NCI-H1417 (cell line): ENCODE measurements at regions not wholly inside any gene's neighbourhood (a gene's known extent, or its start where the extent isn't known, plus 50 kb on each side); places are given as distances from the start of the nearest gene placed in this dataset.

ENCODE experiments used
- DNase-seq, 3 experiments: peaks; one replicate each; lab custom pipeline; 2025; lab: John Stamatoyannopoulos, UW

DNA sequence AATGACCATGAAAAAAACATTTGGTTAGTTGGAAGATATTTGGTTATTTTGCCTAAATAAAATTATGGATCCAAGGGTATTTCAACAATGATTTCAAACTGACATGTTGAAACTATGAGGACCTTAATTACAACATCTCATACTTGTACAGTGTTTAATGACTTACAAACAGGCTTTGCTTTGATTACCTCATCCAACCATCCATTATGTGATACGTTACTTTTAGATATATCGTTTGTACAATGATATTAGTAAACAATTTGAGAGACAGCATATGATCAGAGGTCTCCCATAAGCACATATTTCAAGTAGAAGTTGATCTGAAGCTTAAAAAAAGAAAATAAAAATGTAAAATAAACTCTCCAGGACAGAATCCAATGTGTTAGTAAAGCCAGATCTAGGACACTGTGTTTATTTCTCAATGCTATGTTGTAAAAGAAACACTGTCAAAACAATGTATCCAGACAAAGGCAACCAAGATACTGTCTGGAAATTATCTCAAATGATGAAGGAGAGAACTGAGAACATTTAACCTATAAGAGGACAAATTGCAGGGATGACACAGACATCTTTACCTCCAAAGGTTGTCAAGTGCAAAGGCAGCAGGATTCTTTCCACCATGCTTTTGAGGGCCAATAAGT is 116.0 kb upstream of the TARS1 start:
- DNase-seq, result no peak

DNA sequence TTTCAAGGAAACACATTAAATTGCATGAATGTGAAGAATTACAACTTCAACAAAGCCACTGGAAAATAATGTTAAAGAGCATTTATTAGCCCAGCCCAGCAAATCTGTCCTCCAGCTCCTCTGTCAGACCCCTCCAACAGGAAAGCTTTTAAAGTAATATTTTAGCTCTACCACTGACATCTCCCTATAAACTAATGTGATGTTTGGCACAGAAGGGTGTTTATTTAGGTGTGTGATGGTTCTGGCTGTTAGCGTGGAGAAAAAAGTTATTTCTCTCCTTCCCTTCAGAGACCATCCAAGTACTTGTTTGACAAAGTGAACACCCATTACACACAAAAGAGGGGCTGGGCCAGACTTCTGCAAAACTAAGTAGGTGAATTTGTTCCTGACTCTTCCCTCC is 111.9 kb upstream of the TARS1 start:
- no peak for DNase-seq

DNA sequence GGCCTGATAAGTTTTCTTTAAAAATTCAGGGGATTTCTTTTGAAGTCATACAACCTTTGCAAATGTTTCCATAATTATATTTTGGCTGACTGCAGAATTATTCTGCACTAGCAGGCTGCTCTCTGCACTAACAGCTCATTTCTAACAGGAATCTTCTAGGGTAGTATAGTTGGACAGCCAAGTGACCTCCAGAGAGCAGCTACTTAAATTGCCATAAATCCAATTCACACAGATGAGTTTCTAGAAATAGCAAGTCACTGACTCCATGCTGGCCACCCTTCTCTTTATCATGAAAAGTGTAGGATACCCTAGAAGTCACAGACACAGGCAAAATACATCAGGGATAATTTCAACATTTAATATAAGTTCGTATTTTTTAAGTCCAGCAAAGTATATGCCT is 110.9 kb upstream of the TARS1 start:
- no peak for DNase-seq

DNA sequence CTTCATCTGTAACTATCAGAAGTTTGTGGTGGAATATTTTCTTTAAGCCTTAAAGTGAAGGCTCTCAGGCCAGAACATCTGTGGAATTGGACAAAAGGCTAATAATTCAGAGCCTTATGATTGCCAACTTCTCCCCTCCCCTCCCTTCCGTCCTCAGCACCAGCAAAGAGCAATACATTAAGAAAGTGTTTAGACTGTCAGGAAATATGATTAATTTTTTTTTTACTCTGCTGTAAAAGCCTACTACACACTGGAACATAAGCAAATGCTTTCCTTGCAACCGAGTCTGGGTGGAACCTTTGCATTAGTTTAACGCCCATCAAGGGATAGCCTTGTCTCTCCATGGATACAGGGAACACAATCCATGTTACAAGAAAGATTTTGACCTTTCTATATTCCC is 110.3 kb upstream of the TARS1 start:
- DNase-seq, result no peak

DNA sequence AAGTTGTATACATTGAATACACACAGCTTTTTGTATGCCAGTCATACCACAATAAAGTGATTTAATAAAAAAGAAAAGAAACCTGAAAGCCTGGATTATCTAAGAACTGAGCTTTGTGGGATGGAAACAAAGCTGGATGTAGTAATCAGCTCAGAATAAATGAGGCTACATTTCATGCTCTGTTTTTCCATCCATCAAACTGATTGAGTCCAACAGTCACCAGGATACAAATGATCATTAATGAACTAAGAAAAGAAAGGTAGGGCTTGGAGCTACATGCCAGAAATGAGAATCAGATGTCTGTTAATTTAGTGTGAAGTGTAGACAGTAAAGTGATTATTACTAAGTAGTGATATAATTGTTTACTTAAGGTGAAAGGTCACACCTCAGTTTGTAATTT is 109.8 kb upstream of the TARS1 start:
- no peak for DNase-seq

DNA sequence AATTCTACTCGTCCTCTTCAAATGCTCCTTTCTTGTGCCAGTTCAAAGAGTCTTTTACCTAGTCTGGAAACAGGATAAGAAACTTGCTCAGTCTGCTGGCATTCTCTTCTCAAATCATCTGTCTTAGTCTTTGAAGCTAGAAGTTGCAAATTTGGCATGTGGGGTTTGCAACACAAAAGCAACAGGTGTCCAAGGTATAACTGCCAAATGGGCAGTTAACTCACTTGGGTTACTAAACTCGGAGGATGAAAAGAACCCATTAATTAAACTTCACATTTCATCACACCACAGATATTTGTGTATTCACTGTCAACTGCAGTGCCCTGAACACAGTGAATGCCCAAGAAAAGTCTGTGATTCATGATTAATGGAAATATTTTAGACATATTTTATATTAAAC is 108.0 kb upstream of the TARS1 start:
- DNase-seq, result no peak

DNA sequence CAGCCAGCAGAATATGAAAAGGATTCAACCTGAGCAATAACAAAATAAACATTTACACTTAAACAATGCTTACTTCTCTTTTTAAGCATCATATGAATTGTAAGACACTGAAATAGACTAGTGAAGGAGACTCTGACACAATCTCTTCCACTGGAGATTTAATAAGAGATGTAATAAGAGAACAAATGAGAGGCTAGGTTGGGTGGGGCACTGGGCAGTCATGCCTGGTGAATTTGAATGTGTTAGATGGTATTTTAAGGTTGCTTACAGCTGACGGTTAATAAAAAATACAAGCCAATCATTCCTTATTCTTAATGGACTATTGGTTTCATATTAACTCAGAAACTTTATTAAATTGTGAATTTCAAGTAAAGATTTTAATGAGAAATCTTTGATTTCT is 105.9 kb upstream of the TARS1 start:
- no peak for DNase-seq

DNA sequence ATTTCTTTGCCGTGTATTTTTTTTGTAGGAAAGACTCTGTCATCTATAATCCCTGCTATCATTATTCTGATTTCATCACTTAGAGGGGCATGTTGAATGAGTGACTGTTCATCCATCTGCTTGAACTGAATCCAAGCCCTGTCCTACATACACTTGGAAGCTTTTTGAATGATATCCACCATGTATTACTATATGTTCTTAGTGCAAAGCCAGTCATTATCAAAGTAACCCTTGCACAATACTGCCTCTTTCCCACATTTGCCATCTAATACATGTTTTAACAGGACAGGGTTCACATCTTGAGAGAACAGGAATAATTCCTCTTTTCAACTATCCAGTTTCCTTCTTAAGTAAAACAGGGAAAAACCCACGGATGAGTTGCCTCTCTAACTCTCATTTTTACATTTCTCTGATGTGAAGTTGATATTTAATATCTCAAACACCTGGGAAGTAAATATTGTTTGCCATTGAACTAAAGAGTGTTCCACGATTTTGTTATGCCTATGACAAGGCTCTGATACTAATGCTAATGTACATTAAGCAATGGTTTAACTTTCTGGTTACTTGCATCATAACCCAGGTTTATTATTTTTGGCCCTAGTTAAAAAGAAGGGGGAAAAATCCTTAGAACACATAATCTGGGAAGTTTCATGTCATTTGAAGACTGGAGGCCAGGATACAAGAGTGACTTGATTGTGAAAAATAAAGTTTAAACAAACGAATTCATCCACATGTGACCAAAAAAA is 103.7 kb upstream of the TARS1 start:
- no peak for DNase-seq

DNA sequence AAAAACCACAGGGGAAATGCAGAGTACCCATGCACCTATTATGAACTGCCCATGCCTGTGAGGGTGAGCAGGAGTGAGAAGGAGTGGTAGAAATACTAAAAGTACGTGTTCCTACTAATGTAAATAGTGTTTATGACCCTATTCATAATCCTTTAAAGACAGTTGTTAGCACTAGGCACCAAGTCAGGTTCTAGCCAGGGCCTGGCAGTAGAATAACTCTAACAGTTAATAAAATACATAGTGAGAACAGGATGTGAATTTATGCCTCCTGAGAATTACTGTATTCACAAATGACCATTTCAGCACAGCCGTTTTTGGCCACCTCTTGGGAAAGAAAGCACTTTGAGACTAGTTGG is 103.2 kb upstream of the TARS1 start:
- DNase-seq, result no peak

DNA sequence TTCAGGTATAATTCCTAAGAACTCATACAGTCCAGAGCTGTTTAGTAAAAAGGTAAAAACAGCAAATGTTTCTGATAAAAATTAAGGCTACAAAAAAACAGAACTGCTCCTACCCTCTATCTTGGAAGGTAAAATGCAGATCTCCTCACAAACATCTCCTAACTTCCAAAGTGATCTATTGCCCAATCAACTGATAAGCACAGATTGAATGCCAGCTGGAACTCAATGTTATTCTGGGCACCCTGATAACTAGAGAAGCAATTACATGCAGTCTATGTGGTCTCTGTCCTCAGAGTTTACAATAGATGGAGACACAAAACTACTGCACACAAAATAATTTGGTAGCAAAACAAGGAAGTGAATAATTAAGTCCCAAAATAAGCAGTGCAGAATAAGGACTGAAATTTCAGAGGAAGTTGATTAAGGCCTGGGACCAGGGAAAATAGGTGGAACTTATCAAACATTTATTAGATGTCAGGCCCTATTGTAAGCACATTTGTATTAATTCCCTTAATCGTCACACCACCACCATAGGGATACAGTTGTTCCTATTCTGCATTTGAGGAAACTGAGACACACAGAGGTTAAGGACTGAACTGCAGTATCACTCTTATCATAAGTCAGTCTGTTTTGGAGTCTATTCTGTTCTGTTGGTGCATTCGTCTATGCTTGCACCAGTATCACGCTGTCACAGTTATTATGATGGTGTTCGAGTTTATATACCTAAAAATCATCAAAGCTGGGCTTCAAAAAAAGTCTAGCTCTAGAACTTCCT is 102.2 kb upstream of the TARS1 start:
- no peak for DNase-seq

DNA sequence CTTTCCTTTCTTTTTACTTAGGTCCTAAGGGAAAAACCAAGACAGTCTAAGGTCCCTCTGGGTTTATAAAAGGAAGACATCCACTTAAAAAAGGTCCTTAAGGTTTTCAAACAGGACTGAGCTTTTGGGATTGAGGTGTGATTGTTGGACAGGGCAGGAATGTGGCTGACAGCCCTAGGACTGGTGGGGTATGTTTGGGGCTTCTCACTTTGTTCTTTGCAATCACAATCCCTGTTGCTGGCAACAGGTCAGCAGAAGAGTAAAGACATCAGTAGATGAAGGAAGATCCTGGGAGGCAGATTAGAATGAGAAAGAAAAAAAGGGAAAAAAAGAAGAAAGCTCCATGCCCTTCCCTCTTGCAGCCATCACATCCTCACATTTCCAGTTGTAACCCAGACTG is 101.4 kb upstream of the TARS1 start:
- no peak for DNase-seq

DNA sequence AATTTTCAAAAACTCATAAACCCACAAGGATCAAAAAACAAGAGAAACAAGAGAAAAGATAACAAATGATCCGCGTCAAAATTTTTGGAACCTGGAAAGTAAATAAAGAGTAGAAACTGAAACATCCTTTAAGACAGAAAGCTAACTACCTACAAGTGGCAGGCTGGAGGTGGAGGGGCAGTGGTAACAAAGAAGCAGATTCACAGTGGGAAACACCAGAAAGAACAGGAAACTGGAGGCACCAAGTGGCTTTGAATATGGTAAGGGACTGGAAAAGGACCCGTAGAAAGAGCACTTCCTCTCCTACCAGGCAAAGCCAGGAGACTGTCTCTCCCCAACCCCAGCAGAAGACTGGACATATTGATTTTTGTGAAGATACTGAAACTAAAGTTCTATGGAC is 100.6 kb upstream of the TARS1 start:
- no peak for DNase-seq

DNA sequence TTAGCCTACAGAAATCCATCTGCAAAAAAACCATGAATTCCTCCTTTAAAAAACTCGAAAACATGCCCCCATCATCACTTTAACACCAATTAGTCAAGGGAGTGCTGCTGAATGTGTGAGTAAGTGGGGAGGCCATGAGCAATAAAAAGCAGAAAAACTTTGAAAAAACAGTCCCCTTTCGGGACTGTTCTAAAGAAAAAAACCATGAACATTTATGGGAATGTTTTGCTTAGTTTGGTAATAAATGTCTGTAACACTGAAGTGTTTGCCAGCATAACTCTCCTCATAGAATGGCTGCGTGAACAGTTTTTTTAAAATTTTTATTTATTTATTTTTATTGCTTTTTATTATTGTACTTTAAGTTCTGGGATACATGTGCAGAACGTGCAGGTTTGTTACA is 99.4 kb upstream of the TARS1 start:
- DNase-seq, result no peak

DNA sequence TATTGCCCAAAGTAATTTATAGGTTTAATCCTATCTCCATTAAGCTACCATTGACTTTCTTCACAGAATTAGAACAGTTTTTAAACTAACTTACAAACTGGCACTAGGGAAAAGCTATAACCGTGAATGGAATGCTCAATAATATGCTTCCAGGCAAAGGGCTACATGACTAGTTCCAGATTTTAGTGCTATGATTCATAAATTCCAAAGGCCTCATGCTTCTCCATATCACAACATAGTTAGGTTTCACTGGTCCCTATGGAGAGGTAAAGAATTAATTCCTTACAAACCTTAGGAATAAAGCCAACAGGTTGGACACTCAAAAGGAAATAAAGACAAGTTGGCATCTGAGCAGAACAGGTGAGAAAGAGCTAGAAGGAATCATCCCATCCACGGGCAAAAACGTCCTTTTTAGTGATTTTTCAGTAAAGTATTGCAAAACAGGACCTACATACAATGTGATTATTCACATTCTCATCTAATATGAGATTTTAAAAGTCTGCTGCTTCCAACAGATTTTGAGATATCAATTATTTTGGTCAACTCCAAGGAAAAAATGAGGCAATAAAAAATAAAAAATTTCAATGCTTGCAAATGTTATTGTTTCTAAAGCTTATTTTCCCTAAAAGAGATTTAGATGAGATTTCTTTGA is 97.0 kb upstream of the TARS1 start:
- DNase-seq, result no peak

DNA sequence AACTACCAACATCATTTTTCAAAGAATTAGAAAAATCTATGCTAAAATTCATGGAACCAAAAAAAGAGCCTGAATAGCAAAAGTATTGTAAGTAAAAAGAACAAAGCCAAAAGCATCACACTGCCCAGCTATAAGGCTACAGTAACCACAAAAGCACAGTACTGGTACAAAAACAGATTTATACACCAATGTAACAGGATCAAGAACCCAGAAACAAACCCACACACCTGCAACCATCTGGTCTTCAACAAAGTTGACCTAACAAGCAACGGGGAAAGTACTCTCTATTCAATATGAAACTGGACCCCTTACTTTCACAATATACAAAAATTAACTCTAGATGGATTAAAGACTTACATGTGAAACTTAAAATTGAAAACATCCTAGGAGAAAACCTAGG is 94.2 kb upstream of the TARS1 start:
- DNase-seq, result no peak

DNA sequence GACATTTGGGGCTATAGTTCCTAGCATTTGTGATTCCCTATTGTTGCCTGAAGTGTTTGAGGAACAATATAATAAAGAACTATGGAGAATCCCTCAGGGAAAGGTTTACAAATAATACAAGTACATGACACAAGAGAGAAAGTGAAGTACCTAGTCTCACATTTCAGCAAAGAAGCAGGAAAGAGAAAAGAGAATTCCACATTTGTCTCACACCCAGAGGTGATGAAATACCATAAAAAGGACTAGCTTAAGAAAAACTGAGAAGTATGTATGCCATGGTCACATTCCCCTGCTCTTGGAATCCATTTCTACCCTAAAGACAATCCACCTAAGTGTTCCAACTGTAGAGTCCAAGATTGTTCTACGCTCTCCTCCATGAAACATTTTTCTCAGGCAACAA is 79.0 kb upstream of the TARS1 start:
- no peak for DNase-seq

DNA sequence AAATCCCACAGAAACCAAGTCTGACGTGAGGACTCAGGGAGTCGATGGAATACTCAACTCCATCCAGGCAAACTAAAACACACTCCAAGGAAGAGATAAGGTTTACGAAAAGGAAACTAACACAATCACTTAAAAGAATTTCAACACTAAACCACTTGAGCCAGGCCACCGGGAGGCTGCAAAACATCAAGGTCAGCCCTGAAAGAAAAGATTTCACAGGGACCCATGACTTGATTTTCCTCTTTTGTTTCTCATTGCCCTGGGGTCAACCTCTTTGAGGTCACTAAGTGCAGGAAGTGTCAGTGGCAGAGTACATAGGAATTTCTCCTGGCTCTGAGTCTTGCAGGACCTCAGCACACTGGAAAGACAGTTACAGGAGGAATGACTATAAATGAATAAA is 77.8 kb upstream of the TARS1 start:
- no peak for DNase-seq

DNA sequence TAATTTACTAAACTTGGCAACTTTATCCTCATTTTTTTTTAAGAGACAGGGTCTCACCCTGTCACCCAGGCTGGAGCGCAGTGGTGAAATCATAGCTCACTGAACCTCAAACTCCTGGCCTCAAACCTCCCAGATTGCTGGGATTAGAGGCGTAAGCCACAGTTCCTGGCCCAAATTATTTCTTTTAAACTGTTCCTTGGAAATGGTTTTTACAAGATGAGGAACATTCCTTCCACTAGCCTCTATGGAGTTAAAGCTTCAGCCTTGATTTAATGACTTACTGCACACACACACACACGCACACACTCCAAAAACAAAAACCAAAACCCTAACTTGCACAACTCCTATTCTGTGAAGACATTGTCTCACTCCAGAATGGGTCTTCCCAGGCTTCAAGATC is 77.2 kb upstream of the TARS1 start:
- DNase-seq, result no peak

DNA sequence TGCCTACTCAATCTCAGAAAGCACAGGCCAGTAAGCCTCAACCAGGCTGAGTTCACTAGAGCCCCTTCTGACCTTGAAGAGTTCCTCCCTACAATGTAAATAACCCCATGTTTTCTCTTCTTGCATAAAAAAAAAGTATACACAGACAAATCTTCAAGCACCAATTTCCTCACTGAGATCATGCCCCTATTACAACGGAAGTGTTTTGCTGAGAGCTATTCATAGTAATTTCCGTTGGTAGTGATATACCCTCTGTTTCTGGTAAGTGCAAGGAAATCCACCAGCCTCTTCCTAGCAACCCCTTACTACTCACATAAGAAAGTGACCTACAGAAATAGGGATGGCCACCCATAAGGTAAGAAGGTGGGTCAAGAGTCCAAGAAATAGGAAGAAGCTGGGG is 76.4 kb upstream of the TARS1 start:
- no peak for DNase-seq

DNA sequence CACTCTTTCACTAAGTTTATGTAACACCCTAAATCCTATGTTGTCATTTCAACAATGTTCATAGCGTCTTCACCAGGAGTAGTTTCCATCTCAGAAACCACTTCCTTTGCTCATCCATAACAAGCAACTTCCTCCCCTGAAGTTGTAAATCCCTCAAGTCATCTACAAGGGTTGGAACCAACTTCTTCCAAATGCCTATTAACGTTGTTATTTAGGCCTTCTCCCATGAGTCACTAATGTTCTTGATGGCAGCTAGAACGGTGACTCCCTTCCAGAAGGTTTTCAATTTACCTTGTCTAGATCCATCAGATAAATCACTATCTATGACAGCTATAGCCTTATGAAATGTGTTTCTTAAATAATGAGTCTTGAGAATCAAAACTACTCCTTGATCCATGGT is 73.3 kb upstream of the TARS1 start:
- DNase-seq, result no peak

DNA sequence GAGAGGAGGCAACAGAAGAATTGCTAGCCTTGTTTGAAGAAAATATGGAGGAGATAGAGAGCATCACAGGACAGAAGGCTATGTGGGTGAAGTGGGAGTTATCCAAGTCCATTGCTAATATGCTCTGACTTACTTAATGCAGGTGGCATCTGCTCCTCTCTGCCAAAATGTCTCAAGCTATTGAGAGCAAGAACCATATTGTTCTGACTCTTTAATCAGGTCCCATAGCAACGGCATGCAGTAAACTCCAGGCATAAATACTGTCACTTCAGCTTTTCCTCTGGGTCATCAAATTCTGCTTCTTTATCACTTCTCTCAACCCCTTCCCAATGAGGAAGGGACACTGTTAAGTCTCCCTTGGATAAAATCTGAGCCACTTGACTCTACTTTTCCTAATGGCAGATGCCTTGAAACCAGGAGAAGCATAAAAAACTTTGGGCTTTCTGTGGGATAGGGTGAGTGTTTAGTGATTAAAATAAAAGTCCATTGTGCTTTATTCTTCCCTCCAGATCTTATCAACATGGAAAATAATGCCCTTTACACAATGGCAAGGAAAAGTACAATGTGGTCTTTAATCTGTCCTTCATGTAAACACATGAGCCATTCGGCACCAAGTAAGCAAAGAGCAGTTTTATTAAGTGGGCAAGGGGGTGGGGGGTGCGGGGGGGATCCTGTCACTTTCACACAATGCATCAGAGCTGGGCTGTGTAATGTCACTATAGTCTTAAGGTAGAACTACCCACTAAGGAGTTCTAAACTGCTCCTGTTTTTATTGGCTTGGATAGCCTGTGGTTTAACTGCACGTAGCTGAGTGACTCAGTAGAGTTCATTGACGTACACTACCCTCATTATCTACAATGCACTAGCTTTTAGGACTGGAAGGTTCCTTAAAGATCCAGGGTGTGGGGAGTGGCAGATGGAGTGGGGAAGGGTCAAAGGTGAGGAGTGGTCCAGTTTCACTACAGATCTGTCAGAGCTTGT is 71.0 kb upstream of the TARS1 start:
- no peak for DNase-seq

DNA sequence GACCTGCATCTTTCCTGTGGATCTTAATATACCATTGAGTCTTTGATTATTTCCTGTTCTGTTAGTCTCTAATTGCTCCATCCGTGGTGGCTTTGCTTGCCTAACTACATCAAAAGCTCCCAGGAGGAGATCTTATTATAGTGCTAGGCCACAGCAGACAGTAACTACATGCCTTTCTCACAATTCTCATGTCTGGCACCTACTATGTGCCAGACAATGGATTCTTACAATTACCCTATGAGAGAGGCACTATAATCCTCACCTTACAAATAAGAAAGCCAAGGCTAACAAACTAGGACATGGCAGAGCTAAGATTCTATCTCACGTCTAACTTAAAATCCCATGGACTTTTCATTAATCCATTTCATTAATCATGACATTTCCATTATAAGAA is 70.3 kb upstream of the TARS1 start:
- no peak for DNase-seq
